HuH-7.5 (cell line): ENCODE measurements at regions not wholly inside any gene's neighbourhood (a gene's known extent, or its start where the extent isn't known, plus 50 kb on each side); places are given as distances from the start of the nearest gene placed in this dataset.

Experiments
- DNase-seq: peaks from one replicate; pipeline ENCODE4 v3.0.0; 2011; ENCODE audit warnings: low spot score

- no peak for DNase-seq
Observed at GRCh38 chr10:105549731-105550130, 908.6 kb downstream of the SORCS3 start.

- no peak for DNase-seq
Observed at GRCh38 chr10:105545101-105545500, 904.0 kb downstream of the SORCS3 start.

- no peak for DNase-seq
Observed at GRCh38 chr10:105540381-105540780, 899.3 kb downstream of the SORCS3 start.

- DNase-seq = no peak
Observed at GRCh38 chr10:105538874-105539273, 897.8 kb downstream of the SORCS3 start.

GRCh38 chr10:105535478-105535877 is 894.4 kb downstream of the SORCS3 start:
- DNase-seq = no peak

GRCh38 chr10:105534086-105534485 is 893.0 kb downstream of the SORCS3 start:
- no peak for DNase-seq

GRCh38 chr10:105516511-105516910 is 875.4 kb downstream of the SORCS3 start:
- DNase-seq = no peak

DNA sequence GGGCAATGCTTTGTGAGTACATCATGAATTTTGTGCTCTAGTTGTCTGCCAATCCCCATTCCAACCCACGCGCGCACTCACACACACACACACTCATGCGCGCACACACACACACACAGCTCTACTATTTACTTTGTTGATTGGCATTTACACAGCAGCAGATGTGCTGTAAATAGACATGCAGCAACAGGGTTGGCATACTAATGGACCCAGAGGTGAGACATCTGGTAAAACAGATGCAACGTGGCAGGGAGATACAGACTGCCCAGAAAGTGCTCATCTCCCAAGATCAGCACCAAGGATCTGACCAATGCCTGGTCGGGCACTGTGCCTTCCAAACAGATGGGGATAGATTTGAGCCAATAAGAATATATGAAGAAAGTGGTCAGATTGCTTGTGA is 873.0 kb downstream of the SORCS3 start:
- DNase-seq = no peak

- no peak for DNase-seq
Observed at GRCh38 chr10:105509517-105509916, 868.4 kb downstream of the SORCS3 start.

DNA sequence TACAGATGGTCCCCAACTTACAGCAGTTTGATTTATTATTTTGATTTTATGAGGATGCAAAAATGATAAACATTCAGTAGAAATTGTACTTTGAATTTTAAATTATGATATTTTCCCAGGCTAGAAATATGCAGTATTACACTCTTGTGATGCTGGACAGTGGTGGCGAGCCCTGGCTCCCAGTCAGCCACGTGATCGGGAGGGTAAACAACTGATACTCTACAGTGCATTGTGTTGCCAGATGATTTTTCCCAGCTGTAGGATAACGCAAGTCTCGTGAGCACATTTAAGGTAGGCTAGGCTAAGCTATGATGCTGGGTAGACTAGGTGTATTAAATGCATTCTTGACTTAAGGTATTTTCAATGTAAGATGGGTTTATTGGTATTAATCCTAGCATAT is 865.2 kb downstream of the SORCS3 start:
- no peak for DNase-seq

DNA sequence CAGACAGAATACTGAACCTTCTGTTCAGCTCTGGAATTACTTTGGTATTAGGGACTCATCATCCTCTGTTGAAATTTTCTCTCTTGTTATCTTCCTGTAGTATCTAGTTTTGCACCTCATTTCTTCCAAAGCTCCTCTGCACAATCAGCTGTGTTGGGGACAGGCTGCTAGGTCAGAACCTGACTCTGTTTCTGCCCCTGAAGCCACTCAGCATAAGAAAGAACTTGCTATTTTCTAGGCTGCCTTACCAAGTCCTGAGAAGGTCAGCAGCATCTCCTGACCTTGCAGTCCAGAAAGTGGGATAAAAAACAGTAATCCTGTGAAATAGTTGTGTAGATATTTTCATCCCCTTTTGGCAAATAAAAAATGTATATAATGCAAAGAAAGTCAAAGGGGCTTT is 862.6 kb downstream of the SORCS3 start:
- no peak for DNase-seq

DNA sequence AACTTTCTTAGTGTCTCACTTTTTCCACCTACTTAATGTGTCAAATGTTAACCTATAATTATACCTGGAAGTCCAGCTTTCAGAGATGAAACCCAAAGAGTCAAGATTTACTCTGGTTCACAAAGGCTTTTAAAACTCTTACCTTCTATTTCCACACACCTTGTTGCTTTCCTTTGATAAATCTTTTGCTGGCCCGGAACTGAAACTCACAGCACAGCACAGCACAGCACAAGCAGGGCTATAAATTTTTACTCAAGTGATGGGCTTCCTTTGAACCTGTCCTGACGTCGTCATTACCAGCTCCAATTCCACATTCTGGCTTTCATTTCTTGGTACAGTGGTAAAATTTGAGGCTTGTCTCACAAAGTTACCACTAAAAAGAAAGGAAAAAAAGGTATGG is 861.0 kb downstream of the SORCS3 start:
- DNase-seq = no peak

DNA sequence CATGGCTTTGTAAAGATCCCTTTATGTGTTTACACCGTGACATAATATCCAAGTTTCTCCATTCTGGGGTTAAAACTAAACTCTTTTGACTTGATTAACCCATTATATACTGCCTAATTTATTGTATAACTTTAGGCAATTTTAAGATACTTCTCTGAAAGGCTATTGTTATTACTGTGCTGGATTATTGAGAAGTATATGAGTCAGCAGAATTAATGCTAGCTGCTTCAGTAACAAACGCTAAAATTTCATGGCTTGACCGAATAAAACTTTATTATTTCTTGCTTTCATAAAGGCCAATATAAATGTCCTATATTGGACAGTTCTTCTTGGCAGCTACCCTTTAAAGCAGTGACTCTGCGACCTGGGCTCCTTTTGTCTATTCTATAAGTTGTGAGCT is 853.9 kb downstream of the SORCS3 start:
- no peak for DNase-seq

DNA sequence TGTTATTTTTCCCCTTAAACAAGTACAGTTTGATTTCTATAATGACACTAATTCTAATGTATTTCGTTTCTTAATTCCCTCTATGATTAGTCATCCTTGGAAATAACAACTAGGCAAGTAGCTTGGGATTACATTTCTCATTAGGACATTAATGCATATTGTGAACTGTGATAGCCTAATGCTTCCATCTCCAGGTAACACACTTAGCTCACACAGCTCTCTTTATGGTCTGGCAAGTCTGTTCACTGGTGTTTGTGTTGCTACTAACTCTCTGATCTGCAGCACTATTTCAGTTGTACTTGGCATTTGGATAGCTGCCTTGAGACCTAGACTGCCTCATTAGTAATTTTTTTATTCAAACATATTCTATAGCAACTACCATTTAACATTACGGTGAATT is 853.2 kb downstream of the SORCS3 start:
- DNase-seq = no peak

GRCh38 chr10:105473170-105473569 is 832.1 kb downstream of the SORCS3 start:
- no peak for DNase-seq

DNA sequence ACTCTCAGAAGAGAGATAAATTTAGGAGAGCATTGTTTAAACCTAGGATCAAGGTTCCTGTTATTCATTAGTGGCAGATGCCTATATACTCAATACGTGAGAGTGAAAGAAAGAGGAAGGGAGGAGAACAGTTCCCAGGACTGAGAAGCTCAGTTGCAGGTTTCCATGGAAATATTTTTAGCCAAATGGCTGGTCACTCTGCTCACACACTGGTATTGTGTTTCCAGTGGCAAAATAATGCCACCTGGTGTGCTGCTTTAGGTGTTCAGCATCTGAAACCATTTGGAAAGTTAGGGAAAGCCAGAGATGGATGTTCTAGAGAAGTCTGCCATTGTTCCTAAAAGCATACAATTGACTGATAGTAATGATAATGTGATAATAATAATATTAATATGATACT is 827.7 kb downstream of the SORCS3 start:
- no peak for DNase-seq

DNA sequence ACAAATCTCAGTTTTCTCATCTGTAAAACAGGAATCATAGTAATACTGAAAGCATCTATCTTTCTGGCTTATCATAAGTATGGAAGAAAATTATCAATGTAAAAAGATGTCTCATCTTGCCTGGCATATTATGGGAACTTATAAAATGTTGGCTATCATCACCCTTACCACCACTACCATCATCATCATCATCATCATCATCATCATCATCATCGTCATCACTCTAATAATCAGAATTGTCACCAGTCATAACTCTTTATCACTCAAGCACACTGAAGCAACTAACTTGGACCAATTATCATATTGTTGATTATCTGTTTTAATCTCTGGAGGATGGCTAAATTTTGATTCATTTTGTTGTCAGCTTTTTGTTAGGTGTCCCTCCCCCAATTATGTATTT is 825.4 kb downstream of the SORCS3 start:
- no peak for DNase-seq

DNA sequence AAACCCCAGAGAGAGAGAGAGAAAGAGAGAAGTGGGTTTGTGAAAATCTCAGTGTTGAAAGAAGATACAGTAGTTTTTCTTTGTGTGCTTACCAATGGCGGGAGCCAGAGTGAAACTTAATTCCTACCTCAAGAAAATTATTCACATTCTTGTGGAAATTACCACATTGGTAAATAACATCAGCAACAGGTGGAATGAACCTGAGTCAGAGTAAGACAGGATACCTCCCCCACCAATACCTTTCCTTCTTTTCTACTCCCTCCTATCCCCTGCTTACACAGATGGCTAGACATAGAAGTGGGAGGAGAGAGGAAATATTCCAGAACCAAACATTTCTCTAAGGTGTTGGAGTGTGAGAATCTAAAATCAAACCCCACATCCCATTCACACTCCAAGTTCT is 793.9 kb downstream of the SORCS3 start:
- DNase-seq = no peak

- no peak for DNase-seq
Observed at GRCh38 chr10:105413997-105414396, 772.9 kb downstream of the SORCS3 start.

DNA sequence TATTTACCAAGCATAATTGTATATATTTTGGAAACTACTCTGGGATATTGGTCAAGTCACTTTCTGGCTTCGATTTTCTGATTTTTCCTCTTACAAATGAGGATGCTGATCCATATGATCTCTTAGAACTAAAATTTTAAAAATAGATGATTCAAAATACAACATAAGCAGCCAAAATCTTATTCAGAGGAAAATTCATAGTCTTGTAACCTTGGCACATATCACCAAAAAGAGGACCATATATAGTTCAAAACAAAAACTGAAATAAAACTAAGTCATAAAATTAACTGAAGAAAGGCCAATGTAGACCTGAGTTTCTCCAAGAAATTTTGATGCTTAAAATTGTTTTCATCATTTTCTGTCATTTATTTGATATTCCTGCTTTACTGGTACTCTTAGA is 768.3 kb downstream of the SORCS3 start:
- no peak for DNase-seq

DNA sequence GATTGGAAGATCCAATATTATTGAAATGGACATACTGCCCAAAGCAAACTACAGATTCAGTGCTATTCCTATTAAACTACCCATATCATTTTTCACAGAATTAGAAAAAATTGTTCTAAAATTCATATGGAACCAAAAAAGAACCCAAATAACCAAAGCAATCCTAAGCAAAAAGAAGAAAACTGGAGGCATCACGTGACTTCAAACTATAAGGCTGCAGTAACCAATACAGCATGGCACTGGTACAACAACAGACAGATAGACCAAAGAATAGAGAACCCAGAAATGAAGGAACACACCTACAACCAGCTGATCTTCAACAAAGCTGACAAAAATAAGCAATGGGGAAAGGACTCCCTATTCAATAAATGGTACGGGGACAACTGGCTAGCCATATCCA is 765.4 kb downstream of the SORCS3 start:
- DNase-seq = no peak

GRCh38 chr10:105398202-105398601 is 757.1 kb downstream of the SORCS3 start:
- DNase-seq = no peak

DNA sequence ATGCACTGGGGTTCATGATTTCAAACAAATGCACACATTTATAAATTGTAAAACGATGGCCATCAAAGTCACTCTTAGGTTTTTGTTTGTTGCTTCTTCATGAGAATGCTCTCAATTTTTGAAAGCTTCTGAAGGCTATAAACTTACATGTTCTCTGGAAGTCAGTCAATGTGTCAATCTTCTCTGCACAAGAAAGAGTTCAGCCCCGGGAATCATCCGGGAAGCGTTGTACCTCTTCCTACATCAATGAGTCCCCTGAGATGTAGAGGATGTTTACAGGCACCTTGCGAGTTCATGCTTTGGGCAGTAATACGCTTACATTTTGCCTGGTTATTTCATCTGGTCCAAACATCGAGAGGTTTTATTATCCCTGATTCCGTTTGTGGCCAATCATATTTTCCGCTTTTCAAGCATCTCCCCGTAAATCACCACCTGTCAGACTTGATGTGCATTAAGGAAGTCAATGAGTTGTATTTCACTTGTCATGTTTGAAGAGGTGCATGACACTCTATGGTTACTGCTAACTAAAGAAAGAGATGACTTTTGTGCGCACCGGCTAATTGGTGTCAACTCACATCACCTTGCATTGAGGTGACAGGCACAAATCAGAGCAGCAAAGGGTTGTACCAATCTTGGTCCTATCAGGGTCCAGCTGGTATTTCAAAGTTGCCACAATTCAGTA is 750.7 kb downstream of the SORCS3 start:
- no peak for DNase-seq

DNA sequence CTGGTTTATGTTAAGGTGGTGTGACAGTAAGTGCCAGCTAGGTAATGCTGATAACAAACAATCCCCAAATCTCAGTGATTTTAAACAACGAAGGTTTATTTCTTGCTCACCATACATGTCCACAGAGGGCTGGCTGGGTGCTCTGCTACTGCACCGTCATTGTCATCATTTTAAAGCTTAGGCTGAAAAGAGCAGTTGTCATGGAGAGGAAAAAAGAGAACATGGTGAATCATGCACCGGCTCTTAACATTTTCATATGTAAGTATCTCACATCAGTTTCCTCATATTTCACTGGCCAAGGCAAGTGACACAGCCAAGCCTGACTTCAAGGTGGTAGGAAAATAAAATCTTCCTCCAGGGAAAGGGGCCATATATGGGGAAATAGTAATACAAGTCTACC is 746.9 kb downstream of the SORCS3 start:
- DNase-seq = no peak

- no peak for DNase-seq
Observed at GRCh38 chr10:105383978-105384377, 742.9 kb downstream of the SORCS3 start.
